ENCODE measurements at regions not wholly inside any gene's neighbourhood (a gene's known extent, or its start where the extent isn't known, plus 50 kb on each side); places are given as distances from the start of the nearest gene placed in this dataset.

DNA sequence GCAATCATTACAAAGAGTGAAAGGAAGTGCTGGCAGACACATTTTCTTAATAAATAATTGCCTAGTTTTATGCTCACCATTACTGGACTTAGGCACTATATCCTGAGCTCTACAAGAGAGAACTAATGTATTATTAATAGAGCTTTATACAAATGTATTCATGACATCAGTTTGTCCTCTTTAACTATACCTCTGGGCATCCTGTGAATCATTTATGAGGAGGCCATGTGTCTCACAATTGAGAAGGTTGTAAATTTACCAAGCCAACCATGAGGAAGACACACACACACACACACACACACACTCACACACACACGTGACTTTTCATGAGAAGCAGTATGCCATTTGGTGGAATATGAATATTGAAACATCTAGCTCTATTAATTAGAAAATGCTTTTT is 728.2 kb downstream of the ARAP2 start:
- no peak for DNase-seq

DNA sequence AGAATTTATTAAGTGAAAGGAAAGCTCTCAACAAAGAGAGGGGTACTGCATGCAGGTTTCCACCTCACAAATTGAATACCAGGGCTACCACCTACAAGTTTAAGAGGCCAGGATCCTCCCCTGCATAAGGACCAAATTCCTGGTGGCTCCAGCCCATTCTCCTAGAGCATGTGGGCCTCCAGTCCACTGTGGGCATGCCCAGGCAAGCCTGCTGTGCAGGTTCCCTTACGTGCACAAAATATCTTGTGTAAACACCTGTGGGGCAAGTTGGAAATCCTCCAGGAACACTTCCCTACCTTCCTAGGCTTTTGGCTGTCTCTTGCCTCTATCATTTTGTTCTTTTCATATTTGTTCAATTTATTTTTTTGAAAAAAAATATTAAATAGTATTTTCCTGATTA is 724.3 kb downstream of the ARAP2 start:
- no peak for DNase-seq

DNA sequence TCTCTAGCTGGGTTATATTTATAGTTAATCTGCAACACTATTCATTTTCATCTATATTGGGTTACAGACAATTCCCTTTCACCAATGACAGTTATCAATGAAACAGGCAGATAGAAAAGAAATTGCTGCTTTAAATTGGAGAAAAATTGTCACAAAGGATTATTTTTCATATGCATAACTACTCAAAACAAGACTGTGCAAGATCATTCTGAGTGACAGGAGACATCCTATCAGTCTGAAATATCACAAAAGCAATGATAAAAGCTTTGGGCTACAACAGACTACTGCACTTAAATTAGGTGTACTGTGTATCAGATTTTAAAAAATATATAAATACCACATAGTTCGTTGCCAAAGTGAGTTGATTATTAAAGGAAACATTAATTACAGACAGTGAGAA is 722.6 kb downstream of the ARAP2 start:
- DNase-seq: no peak

DNA sequence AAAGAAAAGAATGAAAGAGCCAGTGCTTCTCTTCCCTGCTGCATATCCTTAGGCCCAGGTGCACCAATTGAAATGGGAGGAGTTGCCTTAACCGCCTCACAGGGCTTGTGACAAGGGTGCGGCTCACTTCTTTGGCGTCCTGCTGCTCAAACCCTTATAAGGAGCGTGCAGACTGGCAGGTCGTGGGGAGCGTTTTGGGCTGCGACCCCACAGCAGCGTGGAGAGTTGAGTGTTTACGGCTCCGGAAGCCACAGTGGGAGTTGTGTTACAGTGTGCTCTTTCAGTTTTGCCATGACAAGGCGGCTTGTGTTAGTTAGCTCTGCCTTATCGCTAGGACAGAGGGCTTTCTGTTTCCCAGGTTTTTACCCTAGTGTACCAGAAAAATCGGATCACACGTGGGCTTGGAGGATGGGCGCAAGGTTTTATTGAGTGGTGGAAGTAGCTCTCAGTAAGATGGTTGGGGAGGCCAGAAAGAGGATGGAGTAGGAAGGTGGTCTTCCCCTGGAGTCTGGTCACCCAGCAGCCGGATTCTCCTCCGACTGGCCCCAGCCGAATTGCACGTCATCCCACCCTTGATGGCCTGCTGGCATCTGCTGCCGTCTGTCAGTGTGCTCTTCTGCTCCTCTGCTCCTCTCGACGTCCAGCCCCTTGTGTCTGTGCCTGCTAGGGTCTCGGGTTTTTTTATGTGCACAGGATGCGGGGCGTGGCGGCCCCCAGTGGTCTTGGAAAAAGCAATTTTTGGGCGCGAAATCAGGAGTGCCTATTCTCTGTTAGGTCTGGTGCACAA is 718.9 kb downstream of the ARAP2 start:
- DNase-seq: no peak

DNA sequence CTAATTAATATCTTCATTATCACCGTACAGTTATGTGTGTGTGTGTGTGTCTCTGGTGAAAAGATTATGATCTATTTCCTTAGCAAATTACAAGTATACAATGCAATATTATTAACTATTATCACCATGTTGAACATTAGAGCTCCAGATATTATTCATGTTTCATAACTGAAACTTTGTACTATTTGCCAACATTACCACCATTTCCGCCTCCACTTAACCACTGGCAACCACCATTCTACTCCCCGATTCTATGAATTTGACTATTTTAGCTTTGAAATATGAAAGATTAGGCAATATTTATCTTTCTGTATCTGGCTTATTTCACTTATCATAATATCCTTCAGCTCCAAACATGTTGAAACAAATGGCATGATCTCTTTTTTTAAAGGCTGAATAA is 717.9 kb downstream of the ARAP2 start:
- no peak for DNase-seq

DNA sequence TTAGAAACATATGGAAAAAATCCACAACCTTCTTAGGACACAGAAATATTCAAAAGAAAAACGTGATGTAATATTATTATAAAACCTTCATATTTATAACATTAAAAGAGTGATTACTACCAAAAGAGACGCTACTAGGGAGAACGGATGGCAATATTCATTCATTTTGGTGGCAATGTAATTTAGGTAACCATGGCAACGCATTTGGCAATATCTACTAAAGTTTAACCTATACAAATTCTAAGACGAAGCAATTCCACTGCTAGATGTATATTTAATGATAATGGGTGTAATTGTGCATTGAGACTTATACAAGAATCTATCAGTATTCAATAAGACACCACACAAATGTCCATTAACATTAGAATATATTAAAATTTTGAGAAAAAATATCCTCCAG is 709.4 kb downstream of the ARAP2 start:
- no peak for DNase-seq

DNA sequence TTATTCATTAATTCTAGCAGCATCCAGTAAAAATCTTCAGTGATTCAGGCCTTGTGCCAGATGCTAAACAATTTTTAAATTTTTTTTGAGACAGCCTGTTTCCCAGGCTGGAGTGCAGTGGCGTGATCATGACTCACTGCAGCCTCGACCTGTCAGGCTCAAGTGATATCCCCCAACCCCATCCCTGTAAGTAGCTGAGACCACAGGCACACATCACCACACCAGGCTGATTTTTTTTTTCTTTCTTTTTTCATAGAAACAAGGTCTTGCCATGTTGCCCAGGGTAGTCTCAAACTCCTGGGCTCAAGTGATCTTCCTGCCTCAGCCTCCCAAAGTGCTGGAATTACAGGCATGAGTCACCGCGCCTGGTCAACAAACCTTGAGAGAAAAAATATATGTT is 705.5 kb downstream of the ARAP2 start:
- no peak for DNase-seq

DNA sequence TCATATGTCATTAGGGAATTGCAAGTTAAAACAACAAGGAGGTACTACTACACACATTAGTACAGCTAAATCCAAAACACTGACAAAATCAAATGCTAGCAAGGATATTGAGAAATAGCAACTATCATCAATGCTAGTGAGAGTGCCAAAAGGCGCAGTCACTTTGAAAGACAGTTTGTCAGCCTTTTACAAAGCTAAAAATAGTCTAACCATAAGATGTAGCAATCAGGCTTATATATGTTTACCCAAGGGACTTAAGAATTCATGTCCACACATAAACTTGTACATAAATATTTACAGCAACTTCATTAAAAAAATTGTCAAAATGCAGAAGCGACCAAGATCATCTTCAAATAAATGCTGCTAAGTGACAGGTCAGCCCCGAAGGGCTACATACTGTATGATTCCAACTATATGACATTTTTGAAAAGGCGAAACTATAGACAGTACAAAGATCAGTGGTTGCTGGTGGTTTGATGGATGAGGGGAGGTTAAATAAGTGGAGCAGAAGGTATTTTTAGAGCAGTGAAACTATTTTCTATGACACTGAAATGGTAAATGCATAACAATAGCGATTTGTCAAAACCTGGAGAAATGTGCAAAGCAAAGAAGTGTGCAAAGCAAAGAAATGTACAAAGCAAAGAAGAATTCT is 704.8 kb downstream of the ARAP2 start:
- no peak for DNase-seq

DNA sequence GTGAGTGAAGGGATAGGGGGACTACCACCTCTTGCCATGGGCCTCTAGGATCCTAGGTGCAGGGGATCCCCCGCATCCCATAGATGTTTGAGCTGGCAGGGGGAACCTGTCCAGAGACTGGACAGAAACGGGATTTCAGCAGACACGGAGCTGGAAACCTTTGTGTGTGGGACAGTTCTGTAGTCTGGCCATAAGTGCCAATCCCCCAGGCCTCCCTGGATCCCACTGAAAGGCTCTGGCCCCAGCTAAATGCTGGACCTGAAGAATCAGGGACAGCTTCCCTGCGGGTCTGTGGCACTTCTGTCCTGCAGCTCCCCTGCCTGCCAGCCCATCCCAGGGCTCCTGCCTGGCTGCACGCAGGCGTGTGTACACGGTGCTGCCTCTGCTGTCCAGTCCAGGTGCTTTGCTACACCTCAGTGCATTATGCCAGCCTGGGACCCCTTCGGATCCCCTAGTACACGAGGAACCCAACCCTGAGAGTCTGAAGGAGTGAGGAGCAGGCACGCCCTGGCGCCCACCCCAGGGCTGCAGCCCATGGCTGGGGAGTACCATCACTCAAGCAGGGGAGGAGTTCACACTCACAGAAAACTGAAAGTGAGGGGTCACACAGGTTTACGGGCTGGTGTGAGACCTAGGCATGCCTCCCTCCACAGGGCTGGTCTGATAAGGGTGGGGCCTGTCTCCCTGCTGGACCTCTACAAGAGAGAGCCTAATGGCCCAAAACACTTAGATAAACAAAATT is 703.0 kb downstream of the ARAP2 start:
- no peak for DNase-seq

DNA sequence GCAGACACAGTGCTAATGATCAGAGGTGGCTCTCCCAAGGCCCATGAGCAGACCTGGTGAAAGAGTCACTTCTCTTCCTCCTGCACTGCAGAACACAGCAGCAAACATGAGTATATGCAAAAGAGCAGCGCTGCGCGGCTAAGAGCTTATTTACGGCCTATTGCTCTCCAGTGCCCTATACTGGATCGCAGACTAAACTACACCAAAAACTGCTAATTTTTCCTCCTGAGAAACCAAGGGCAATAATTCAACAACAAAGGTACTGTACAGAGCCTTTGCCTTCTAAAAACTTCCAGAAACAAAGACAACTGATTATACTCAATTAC is 702.5 kb downstream of the ARAP2 start:
- DNase-seq: no peak

DNA sequence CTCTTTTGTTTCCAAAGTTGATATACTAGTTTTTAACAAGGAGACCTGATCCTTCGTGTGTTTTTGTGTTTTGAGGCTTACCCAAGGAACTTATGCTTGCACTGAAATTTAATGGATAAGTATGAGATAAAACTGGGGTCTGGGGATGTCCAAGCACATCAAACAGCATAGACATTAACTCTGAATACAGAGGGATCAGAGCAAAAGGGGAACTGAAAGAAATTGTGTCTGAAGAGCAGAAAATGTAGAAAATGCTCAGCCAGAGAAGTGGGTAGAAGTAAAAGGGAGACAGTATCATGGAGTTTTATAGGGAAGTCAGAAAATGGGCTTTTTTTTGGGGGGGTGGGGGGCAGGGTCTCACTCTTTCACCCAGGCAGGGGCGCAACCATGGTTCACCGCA is 695.4 kb downstream of the ARAP2 start:
- no peak for DNase-seq

DNA sequence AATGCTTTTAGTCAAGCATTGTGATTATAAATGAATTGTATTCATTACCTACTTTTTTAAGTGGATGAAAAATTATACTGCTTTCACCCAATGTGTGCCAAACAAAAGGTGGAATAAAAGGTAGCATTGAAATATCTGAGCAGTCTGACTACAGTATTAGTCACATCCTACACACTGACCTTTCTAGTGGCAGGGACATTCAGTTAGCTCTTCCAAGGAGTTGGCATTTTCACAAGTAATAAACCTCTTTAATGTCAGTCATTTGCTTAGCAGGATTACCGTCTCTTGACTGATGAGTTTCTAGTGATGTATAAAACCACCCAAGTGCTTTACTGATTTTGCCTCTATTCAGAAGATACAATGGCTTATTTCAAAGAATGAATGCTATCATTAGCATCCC is 687.9 kb downstream of the ARAP2 start:
- DNase-seq: no peak

DNA sequence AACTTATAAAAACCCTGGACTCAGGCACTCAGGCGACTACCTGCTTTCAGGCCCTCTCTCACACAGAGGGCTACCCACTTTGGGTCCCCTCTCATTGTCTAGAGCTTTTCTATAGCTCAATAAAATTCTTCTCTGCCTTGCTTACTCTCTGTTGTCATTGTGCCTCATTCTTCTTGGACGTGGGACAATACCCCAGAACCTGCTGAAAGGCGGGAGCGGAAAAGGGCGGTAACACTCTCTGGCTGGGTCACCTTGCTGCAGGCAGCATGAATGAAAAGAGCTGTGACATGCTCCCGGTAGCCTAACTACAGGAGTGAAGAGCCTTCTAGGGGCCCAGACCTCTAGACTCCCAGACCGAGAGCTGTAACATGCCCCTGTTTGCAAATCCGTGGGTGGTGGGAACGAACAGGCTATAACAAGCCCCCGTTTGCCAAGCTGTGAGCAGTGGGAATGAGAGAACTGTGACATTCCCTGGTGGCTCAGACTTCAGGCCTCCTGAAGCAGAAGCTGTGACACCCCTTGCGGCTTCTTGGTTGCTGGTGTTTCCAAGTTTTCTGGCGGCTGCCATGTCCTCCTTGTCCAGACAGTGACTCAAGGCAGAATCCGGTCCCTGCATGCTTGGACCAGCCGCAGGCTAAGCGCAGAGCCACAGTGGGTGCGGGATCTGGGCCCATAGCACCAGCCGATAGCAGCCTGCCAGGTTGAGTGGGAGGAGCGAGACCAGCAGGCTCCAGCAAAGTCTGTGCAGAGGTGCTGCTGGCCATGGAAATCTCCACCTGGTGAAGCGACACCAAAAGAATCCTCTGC is 684.6 kb downstream of the ARAP2 start:
- DNase-seq: no peak

DNA sequence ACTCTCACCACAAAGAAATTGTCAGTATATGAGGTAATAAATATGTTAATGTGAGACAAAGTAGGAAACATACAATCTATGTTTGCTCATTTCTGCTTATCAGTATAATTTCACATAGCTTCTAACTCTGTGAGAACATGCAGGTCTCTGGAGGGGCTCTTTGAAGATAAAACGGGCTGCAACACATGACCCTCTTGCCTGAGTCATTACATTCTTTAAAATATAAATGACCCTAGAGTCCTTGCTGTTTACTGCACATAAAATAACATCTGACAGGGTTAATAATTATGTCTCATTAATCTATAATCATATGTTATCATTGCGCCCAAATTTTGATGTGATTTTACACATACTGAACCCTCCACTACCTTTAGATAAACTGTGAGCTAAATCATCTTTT is 681.5 kb downstream of the ARAP2 start:
- no peak for DNase-seq

DNA sequence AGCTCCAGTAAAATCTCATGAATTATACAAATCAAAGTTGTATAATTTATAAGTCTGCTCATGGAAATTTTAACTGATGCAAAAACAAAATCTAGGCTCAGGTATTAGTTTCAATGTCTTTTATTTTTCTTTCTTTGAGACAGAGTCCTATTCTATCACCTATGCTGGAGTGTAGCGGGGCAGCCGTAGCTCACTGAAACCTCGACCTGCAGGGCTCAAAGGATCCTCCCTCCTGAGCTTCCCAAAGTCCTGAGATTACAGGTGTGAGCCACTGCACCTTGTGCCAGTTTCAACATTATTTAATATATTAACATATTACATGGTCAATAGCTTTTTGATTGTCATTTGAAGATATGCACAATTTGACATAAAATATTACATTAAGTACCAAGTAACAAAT is 678.7 kb downstream of the ARAP2 start:
- DNase-seq: no peak

DNA sequence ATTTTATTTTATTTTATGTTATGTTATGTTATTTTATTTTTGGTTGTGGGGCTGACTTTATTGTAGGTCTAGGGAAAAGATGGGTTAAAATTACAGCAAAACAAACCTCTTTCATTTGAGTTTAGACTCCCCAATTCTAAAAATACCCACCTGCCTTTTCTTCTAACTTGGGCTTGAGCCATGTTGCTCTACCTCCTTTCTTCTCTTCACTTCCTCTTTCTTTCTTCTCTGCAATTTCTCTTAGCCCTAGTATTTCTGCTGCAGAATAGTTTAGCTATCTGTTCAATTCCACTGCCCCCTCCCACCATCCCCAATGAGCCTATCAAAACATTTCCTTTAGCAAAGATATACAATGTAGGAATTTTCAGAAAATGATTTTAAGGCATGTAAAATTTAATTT is 653.3 kb downstream of the ARAP2 start:
- no peak for DNase-seq

DNA sequence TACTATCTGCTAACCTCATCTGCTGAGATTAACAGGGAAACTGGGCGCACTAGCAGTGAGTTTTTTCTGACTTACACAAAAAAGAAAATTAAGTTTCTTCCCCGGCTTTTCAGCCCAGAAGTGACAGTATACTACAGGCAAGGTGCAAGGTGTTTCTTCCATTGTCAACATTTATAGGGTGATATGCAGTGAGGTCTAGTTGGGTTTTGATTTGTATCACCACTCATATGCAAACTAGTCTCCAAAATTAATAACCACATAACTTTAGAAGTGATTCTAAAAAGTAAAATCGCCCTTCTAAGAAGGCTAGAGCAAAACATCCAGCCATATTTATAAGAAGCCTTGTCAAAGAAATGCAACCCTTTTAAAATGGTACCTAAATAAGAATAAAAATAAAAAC is 640.1 kb downstream of the ARAP2 start:
- DNase-seq: no peak

DNA sequence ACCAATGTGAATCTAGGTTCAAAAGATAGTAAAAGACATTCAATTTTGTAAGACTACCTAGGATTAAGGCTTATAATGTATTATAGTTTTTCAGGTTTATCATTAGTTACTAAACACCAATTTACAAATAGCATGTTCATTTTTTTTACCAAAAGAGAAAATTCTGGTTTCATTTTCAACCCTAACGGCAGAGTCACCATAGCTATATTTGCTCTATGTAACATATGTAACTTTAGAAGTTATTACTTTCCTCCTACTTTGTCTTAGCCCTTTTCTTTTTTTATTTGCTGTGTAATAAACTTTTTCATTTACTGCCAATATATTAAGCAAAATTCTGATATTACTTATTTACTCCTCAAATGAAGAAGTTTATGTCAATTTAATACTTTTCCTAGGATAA is 639.6 kb downstream of the ARAP2 start:
- DNase-seq: no peak

DNA sequence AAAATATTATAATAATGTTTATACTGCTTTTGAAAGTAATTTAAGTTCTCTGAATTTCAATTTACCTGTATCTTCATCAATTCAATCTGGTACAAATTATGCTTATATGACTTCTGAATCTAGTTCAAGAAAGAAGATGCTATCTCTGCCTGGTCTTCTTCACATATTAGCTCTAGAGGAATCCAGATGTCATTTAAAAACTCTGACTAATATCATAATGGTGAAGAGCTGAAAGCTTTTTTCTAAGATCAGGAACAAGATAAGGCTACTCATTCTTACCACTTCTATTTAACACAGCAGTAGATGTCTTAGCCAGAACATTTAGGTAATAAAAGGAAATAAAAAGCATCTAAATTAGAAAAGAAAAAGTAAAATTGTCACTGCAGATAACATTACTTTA is 636.1 kb downstream of the ARAP2 start:
- DNase-seq: no peak

DNA sequence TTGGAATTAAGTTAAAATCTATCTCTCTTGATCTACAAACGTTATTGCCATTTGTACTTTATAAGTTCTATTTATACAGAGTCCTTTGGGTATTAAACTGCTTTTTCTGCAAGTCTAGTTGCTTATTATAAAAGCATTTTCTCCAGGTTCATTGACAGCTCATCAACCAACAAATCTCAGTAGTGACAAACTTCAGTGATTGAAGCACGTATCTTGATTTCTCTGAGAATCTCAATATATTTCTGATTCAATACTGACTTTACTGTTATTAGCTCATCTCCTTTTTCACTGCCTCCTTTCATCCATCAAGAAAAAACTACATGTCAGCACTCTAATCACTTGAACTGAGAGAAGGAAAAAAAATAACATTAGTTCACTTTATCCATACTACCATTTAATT is 630.2 kb downstream of the ARAP2 start:
- no peak for DNase-seq

DNA sequence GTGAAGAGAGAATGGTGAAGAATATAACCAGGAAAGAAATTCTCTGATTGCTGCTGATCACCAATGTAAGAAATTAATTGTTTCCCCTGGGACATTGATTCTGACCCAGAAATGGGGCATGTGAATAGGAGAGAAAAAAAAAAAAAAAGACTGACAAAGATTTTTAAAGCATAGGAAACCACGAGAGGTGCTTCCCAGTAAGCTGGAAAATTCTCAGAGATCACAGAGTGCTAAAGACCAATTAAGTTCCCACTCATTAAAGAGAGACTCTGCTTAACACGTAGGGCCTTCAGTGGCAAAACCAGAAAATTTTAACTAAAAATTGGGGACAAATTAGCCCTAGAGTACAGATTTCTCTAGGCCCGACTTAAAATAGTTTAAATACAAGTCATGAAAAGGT is 604.4 kb downstream of the ARAP2 start:
- no peak for DNase-seq

DNA sequence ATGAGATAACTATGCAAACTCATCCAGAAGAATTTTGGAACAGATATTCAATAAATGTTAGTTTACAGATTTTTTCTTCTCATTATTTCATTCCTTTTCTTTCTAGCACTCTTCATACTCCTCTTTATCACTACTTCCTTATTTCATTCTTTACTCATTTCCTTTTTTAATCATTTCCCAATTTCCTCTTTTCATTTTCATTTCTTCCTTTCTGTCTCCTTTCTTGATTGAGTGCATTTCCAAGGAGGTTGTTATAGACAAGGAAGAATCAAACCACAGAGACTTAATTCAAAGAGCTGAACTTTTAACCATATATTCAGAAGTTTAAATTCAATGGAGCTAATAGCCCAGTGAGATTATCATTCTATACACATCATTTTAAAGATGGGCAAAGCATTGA is 600.7 kb downstream of the ARAP2 start:
- no peak for DNase-seq

DNA sequence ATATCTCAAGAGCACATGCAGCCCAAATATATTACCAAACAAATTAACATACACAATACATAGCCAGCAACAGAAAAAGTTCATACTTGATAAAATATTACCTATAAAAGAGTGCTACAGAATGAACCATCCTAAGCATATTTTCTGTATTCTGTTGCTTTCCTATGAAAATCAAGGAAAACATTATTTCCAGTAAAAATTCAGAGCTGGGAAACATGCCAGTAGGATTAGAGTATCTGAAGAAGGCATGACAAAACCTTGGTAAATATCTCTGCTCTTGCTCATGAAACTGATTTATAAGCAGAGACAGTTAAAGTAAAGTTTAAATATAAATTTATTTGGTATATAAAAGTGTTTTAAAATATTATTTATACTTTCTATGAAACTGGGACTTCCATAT is 599.7 kb downstream of the ARAP2 start:
- DNase-seq: no peak

DNA sequence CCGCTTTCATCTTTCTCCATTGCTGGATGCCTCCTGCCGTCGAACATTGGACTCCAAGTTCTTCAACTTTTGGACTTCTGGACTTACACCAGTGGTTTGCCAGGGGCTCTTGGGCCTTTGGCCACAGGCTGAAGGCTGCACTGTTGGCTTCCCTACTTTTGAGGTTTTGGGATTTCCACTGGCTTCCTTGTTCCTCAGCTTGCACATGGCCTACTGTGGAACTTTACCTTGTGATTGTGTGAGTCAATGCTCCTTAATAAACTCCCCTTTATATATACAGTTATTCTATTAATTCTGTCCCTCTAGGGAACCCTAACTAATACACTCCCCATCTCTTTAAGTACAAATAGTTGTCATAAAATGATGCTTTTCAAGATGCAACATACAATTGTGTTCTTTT is 595.3 kb downstream of the ARAP2 start:
- DNase-seq: no peak
